ENCODE measurements at regions not wholly inside any gene's neighbourhood (a gene's known extent, or its start where the extent isn't known, plus 50 kb on each side); places are given as distances from the start of the nearest gene placed in this dataset.

DNA sequence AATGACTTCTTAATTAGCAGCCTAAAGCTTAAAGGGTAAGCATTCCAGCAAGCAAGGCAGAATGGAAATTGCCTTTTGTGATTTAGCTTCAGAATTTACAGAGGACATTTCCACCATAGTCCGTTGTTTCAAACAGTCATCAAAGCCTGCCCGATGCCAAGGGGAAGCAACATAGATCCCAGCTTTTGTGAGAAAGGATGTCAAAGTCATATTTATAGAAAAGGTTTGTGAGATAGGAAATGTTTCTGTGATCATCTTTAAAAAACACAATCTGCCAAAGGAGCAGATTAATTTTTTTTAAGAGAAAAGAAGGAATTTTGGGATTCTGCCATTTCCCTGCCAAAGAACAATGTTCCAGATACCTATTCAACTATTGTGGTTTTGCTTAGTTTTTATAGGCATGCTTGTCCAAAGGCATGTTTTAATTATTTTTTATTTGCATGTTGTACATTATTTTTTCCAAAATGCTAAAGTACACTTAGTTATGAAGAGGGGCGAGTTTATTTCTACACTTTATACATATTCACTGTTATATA is 346.9 kb downstream of the ZNF608 start:
- TF ChIP-seq CTCF (IDR thresholded peaks at IDR 0.05; ENCODE audit: low read depth, low read length): no peak
- no peak overlapping the region for H3K4me3 ChIP-seq (ENCODE audit: low read depth, low read length)

DNA sequence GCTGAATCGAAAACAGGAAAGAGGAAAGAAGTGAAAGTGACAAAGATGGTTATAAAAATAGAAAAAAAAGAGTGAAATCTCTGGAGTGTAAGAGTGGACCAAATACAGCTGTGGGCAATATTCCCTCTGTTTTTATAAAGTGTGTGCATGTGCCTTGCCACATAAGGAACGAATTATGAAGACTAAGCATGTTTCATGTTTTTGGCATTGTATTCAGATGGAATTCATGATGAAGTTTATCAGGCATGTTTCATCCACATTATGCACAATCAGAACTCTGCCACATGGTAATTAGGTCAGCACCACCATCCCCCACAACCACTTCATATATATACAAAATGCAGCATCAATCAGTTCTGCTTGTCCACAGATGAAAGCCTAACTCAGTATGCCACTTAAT is 348.0 kb downstream of the ZNF608 start:
- H3K4me3 ChIP-seq (ENCODE audit: low read depth, low read length): no peak overlapping the region
- no peak for TF ChIP-seq CTCF (IDR thresholded peaks at IDR 0.05; ENCODE audit: low read depth, low read length)

DNA sequence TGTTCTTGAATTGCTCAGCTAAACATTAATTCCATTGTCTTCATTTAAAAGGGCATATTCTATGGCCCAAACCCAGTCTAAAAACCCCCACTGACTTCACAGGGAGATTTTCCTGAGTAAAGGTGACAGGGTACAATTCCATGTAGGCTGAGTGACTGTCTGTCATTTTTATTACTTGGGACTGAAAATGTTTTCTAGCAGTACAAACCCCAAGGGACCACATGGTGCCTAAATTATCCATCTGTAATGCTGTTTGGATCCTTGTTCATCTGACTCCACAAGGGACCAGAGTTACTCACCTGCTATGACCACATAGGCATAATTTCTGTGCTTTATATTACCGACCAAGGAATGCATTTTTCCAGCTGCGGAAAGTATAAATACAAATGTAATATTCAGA is 349.1 kb downstream of the ZNF608 start:
- TF ChIP-seq CTCF (IDR thresholded peaks at IDR 0.05; ENCODE audit: low read depth, low read length): no peak
- no peak overlapping the region for H3K4me3 ChIP-seq (ENCODE audit: low read depth, low read length)

GRCh38 chr5:124395926-124396325 is 350.5 kb downstream of the ZNF608 start:
- no peak overlapping the region for H3K4me3 ChIP-seq (ENCODE audit: low read depth, low read length)
- TF ChIP-seq CTCF (IDR thresholded peaks at IDR 0.05; ENCODE audit: low read depth, low read length): no peak

GRCh38 chr5:124395287-124395686 is 351.2 kb downstream of the ZNF608 start:
- no peak for TF ChIP-seq CTCF (IDR thresholded peaks at IDR 0.05; ENCODE audit: low read depth, low read length)
- no peak overlapping the region for H3K4me3 ChIP-seq (ENCODE audit: low read depth, low read length)

- no peak overlapping the region for H3K4me3 ChIP-seq (ENCODE audit: low read depth, low read length)
- TF ChIP-seq CTCF (IDR thresholded peaks at IDR 0.05; ENCODE audit: low read depth, low read length): no peak
These were observed 351.7 kb downstream of the ZNF608 start for GRCh38 chr5:124394700-124395245.

- H3K4me3 ChIP-seq (ENCODE audit: low read depth, low read length): no peak overlapping the region
- no peak for TF ChIP-seq CTCF (IDR thresholded peaks at IDR 0.05; ENCODE audit: low read depth, low read length)
These were observed 352.7 kb downstream of the ZNF608 start for GRCh38 chr5:124393584-124394379.

All from WI38 (cell line).